Liver (tissue), 8 donors: ENCODE measurements at regions not wholly inside any gene's neighbourhood (a gene's known extent, or its start where the extent isn't known, plus 50 kb on each side); places are given as distances from the start of the nearest gene placed in this dataset.

Experiments used
- DNase-seq: peaks from one replicate; pipeline ENCODE4 v3.0.0-alpha.2; 2017; ENCODE audit warnings: low spot score
- H3K27ac ChIP-seq, 2 donors: one replicate each; pipeline ENCODE4 v1.7.0; 2013; ENCODE audit warnings: inconsistent platforms in 2 of 2, low read length in 2 of 2, control low read depth in 1 of 2, low read depth in 1 of 2, mild to moderate bottlenecking in 1 of 2
- H3K27me3 ChIP-seq, 4 donors: one replicate each; pipeline versions ENCODE4 v1.6.1 to v1.7.0; 2013; ENCODE audit warnings: low read length in 3 of 4, inconsistent platforms in 1 of 4, mild to moderate bottlenecking in 1 of 4, moderate library complexity in 1 of 4; ENCODE audit not compliant: control insufficient read depth in 4 of 4, insufficient read depth in 4 of 4
- H3K36me3 ChIP-seq, 4 donors: one replicate each; pipeline versions ENCODE4 v1.6.1 to v1.7.0; 2013; ENCODE audit warnings: low read length in 3 of 4, mild to moderate bottlenecking in 3 of 4, low read depth in 1 of 4, moderate library complexity in 1 of 4; ENCODE audit not compliant: control insufficient read depth in 4 of 4, insufficient read depth in 3 of 4
- H3K4me1 ChIP-seq, 4 donors: one replicate each; pipeline versions ENCODE4 v1.6.1 to v1.7.0; 2013; ENCODE audit warnings: low read length in 3 of 4, mild to moderate bottlenecking in 3 of 4, moderate library complexity in 1 of 4; ENCODE audit not compliant: control insufficient read depth in 4 of 4, insufficient read depth in 4 of 4
- H3K4me3 ChIP-seq, 3 donors: one replicate each; pipeline versions ENCODE4 v1.6.1 to v1.7.0; 2013; ENCODE audit warnings: low read length in 3 of 3, control low read depth in 1 of 3, low read depth in 1 of 3, mild to moderate bottlenecking in 1 of 3
- H3K9ac ChIP-seq, 2 donors: one replicate each; pipeline ENCODE4 v1.7.0; 2013; ENCODE audit warnings: low read length in 2 of 2, mild to moderate bottlenecking in 2 of 2, moderate library complexity in 2 of 2, control low read depth in 1 of 2, low read depth in 1 of 2
- H3K9me3 ChIP-seq, 4 donors: one replicate each; pipeline versions ENCODE4 v1.6.1 to v1.7.0; 2013; ENCODE audit warnings: low read length in 3 of 4; ENCODE audit not compliant: control insufficient read depth in 4 of 4
- ATF3 ChIP-seq: IDR thresholded peaks from 2 replicates; pipeline ENCODE4 v1.6.1; 2016; ENCODE audit warnings: antibody characterized with exemption
- CTCF ChIP-seq: fragments of 150-350 bp; IDR thresholded peaks from 2 replicates; pipeline ENCODE4 v1.5.1; 2017; ENCODE audit warnings: improper control_type of control experiment, low read depth, low read length; ENCODE audit not compliant: missing input control
- EGR1 ChIP-seq, 2 donors: IDR thresholded peaks; 2 replicates each; pipeline ENCODE4 v1.6.1; 2016 to 2018; ENCODE audit warnings: antibody characterized with exemption in 2 of 2, low read depth in 2 of 2
- FOXA1 ChIP-seq: IDR thresholded peaks from 2 replicates; pipeline ENCODE4 v1.6.1; 2016; ENCODE audit warnings: antibody characterized with exemption
- GABPA ChIP-seq, 2 donors: IDR thresholded peaks in 1 of 2; conservative IDR thresholded peaks in 1 of 2; 2 replicates each; pipeline ENCODE4 v1.6.1; 2016; ENCODE audit warnings: antibody characterized with exemption in 2 of 2, mild to moderate bottlenecking in 1 of 2, moderate library complexity in 1 of 2
- HNF4A ChIP-seq, 2 donors: conservative IDR thresholded peaks; 2 replicates each; pipeline ENCODE4 v1.6.1; 2016; ENCODE audit warnings: antibody characterized with exemption in 2 of 2, mild to moderate bottlenecking in 2 of 2
- HNF4G ChIP-seq: IDR thresholded peaks from 2 replicates; pipeline ENCODE4 v1.6.1; 2016; ENCODE audit warnings: antibody characterized with exemption
- JUND ChIP-seq, 2 donors: IDR thresholded peaks; 2 replicates each; pipeline ENCODE4 v1.6.1; 2016; ENCODE audit warnings: antibody characterized with exemption in 2 of 2
- NR2F2 ChIP-seq: IDR thresholded peaks from 2 replicates; pipeline ENCODE4 v1.6.1; 2016; ENCODE audit warnings: antibody characterized with exemption
- RAD21 ChIP-seq, 2 donors: IDR thresholded peaks; 2 replicates each; pipeline ENCODE4 v1.6.1; 2016; ENCODE audit warnings: antibody characterized with exemption in 2 of 2, mild to moderate bottlenecking in 2 of 2
- REST ChIP-seq: IDR thresholded peaks from 2 replicates; pipeline ENCODE4 v1.6.1; 2016; ENCODE audit warnings: antibody characterized with exemption, mild to moderate bottlenecking
- RXRA ChIP-seq, 2 donors: IDR thresholded peaks; 2 replicates each; pipeline ENCODE4 v1.6.1; 2017 to 2018; ENCODE audit warnings: antibody characterized with exemption in 2 of 2, mild to moderate bottlenecking in 1 of 2
- SP1 ChIP-seq: IDR thresholded peaks from 2 replicates; pipeline ENCODE4 v1.6.1; 2018; ENCODE audit warnings: antibody characterized with exemption, mild to moderate bottlenecking
- TAF1 ChIP-seq: conservative IDR thresholded peaks from 2 replicates; pipeline ENCODE4 v1.6.1; 2016; ENCODE audit warnings: antibody characterized with exemption, mild to moderate bottlenecking
- YY1 ChIP-seq: IDR thresholded peaks from 2 replicates; pipeline ENCODE4 v1.6.1; 2016; ENCODE audit warnings: antibody characterized with exemption, mild to moderate bottlenecking
- ZBTB33 ChIP-seq: IDR thresholded peaks from 2 replicates; pipeline ENCODE4 v1.6.1; 2016; ENCODE audit warnings: antibody characterized with exemption
- WGBS: extraction: QIAGEN DNeasy Blood & Tissue Kit; methylation state at CpG from one replicate; pipeline ENCODE4 v1.1.7; 2013; 5-methylcytosine and 5-hydroxymethylcytosine counted together
- donor health status: healthy.
- donor health status: healthy.
- donor health status: healthy.
- donor health status: healthy.
- donor health status: healthy.

- H3K27ac ChIP-seq = no peak overlapping the region
- H3K27me3 ChIP-seq = no peaks in the 10 kb centered on the region
- TF ChIP-seq FOXA1 (no peak), JUND (IDR thresholded peaks at IDR 0.05) (no peak), TAF1 (no peak), REST (no peak), NR2F2 (no peak), SP1 (no peak), ZBTB33 (no peak), YY1 (no peak)
- no peaks in the 10 kb centered on the region for H3K9me3 ChIP-seq
- no peak for DNase-seq
- H3K4me1 ChIP-seq = no peaks in the 10 kb centered on the region
- H3K36me3 ChIP-seq = no peaks in the 10 kb centered on the region
- H3K9ac ChIP-seq = no peak overlapping the region
- H3K4me3 ChIP-seq = no peak overlapping the region
Observed at GRCh38 chr14:66341239-66341638, 144.9 kb upstream of the CCDC196 start.

GRCh38 chr14:66345986-66346385, 140.2 kb upstream of the CCDC196 start:
- no peak overlapping the region for H3K27ac ChIP-seq
- H3K4me3 ChIP-seq = no peak overlapping the region
- no peak overlapping the region for H3K9ac ChIP-seq
- H3K27me3 ChIP-seq = no peaks in the 10 kb centered on the region
- no peaks in the 10 kb centered on the region for H3K36me3 ChIP-seq
- no peaks in the 10 kb centered on the region for H3K4me1 ChIP-seq
- 72% methylated on average over 2 of the region's 2 CpGs for WGBS
- DNase-seq = no peak
- H3K9me3 ChIP-seq = peaks cover 0 to 6% (median 2%) of the 10 kb centered on the region in 4 donors
- TF ChIP-seq RXRA (IDR thresholded peaks at IDR 0.05) (no peak), HNF4A (conservative IDR thresholded peaks at IDR 0.05) (no peak), ATF3 (no peak)

GRCh38 chr14:66351310-66351709, 134.9 kb upstream of the CCDC196 start:
- H3K27me3 ChIP-seq = no peaks in the 10 kb centered on the region
- H3K9ac ChIP-seq = no peak overlapping the region
- no peak overlapping the region for H3K27ac ChIP-seq
- H3K4me1 ChIP-seq = no peaks in the 10 kb centered on the region
- H3K36me3 ChIP-seq = no peaks in the 10 kb centered on the region
- DNase-seq = no peak
- H3K4me3 ChIP-seq = no peak overlapping the region
- H3K9me3 ChIP-seq = peaks cover 0 to 6% (median 2%) of the 10 kb centered on the region in 4 donors
- 87% methylated on average over 1 of the region's 1 CpG for WGBS
- no peak for TF ChIP-seq NR2F2
- no peak for TF ChIP-seq CTCF
- TF ChIP-seq FOXA1 = no peak
- TF ChIP-seq ATF3 = no peak
- no peak for TF ChIP-seq GABPA (IDR thresholded peaks at IDR 0.05 in 1 of 2, conservative IDR thresholded peaks at IDR 0.05 in 1 of 2)
- TF ChIP-seq RXRA (IDR thresholded peaks at IDR 0.05) = no peak
- no peak for TF ChIP-seq EGR1 (IDR thresholded peaks at IDR 0.05; ENCODE audit: low read depth in 2 of 2)
- TF ChIP-seq REST = no peak
- TF ChIP-seq HNF4G = no peak
- TF ChIP-seq RAD21 (IDR thresholded peaks at IDR 0.05) = no peak
